ENCODE measurements at regions not wholly inside any gene's neighbourhood (a gene's known extent, or its start where the extent isn't known, plus 50 kb on each side); places are given as distances from the start of the nearest gene placed in this dataset.
"Not testable (repeated sequence)": the region's sequence is repeated elsewhere in the genome, so short reads cannot be mapped to it uniquely, and the experiment has no call there.

DNA sequence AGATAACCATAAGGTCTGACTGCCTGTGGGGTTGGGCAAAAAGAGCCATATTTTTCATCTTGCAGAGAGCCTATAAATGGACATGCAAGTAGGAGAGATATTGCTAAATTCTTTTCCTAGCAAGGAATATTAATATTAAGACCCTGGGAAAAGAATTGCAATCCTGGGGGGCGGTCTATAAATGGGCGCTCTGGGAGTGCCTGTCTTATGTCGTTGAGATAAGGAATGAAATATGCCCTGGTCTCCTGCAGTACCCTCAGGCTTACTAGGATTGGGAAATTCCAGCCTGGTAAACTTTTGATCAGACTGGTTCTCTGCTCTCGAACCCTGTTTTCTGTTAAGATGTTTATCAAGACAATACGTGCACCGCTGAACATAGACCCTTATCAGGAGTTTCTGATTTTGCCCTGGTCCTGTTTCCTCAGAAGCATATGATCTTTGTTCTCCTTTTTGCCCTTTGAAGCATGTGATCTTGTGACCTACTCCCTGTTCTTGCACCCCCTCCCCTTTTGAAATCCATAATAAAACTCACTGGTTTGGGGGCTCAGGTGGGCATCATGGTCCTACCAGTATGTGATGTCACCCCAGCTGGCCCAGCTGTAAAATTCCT, 1458.3 kb downstream of the PCDH9 start:
- not testable (repeated sequence) for H3K27ac Mint-ChIP-seq; H3K4me3 Mint-ChIP-seq; H3K36me3 Mint-ChIP-seq (ENCODE audit: low read depth); DNase-seq; ATAC-seq; H3K27me3 Mint-ChIP-seq; H3K4me1 Mint-ChIP-seq
- H3K9me3 Mint-ChIP-seq: peaks cover 41% of the 10 kb centered on the region

DNA sequence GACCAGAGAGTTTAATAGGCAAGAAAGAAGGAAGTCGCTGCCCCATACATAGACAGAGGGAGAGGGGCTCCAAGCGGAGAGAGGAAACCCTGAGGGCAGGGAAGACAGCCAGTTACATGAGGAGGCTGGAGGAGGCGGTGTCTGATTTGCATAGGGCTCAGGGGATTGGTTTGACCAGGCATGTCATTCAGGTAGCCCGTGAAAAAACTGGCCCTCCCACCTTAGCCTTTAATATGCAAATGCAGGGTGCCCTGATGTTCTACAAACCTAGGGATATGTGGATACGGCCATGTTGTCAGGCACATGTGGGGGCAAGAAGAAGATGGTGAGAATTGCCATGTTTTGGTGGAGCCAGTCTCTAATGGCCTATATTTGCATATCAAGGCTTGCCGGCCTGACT, 1461.6 kb downstream of the PCDH9 start:
- ATAC-seq (no peak), DNase-seq (no peak)
- H3K4me3 Mint-ChIP-seq: no peak overlapping the region
- no peaks in the 10 kb centered on the region for H3K4me1 Mint-ChIP-seq
- no peaks in the 10 kb centered on the region for H3K27me3 Mint-ChIP-seq
- no peak overlapping the region for H3K27ac Mint-ChIP-seq
- H3K36me3 Mint-ChIP-seq (ENCODE audit: low read depth): no peaks in the 10 kb centered on the region
- peaks cover 29% of the 10 kb centered on the region for H3K9me3 Mint-ChIP-seq

DNA sequence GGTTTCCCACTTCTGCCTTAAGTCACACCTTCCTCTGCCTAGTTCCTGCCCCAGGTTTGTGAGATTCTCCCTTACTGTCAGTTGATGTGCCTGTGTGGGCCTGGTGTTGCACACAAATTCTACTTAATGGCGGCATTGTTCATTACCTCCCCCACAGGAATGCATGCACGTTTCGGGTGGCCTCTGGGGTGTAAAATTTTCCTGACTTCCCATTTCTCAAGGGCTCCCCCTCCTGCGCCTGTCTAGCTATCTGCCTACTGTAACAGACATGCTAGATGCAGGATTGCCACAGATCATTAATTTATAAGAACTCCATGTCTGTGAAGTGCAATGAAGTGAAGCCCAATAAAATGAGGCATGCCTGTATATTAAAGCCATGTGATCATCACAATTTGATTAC, 1466.3 kb downstream of the PCDH9 start:
- no peaks in the 10 kb centered on the region for H3K4me1 Mint-ChIP-seq
- H3K27me3 Mint-ChIP-seq: no peaks in the 10 kb centered on the region
- peaks cover 24% of the 10 kb centered on the region for H3K9me3 Mint-ChIP-seq
- ATAC-seq: no peak
- DNase-seq: no peak
- H3K4me3 Mint-ChIP-seq: no peak overlapping the region
- H3K36me3 Mint-ChIP-seq (ENCODE audit: low read depth): no peaks in the 10 kb centered on the region
- H3K27ac Mint-ChIP-seq: no peak overlapping the region

DNA sequence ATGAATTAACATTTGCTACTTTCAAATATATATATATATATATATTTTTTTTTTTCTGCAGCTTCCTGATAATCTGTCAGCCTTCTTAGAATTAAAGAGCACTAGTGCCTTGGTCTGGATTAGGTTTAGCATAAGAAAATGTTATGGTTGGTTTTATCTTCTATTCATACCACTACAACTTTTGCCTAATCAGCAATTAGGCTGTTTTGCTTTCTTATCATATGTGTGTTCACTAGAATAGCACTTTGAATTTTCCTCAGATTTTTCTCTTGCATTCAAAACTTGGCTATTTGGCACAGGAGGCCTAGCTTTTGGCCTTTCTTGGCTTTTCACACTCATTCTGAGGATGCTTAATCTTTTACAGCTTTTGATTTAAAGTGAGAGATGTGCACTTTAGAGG, 1468.1 kb downstream of the PCDH9 start:
- Mint-ChIP-seq H3K4me1 (no peaks in the 10 kb centered on the region), H3K4me3 (no peak overlapping the region), H3K36me3 (ENCODE audit: low read depth) (no peaks in the 10 kb centered on the region), H3K27ac (no peak overlapping the region), H3K9me3 (peaks cover 32% of the 10 kb centered on the region), H3K27me3 (no peaks in the 10 kb centered on the region)
- no peak for DNase-seq
- no peak for ATAC-seq

DNA sequence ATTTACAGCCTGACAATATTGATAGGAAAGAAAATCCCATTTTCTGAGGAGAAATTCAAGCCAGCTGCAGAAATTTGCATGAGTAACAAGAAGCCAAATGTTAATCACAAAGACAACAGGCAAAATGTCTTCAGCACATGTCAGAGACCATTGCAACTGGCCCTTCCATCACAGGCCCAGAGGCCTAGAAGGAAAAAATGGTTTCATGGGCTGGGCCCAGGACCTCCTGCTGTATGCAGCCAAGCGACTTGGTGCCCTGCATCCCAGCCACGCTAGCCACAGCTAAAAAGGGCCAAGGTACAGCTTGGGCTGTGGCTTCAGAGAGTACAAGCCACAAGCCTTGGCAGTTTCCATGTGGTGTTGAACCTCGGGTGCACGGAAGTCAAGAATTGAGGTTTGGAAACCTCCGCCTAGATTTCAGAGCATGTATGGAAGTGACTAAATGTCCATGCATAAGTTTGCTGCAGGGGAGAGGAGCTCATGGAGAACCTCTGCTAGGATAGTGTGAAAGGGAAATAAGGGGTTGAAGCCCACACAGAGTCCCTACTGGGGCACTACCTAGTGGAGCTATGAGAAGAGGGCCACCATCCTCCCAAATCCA, 1474.0 kb downstream of the PCDH9 start:
- Mint-ChIP-seq H3K27me3 (no peaks in the 10 kb centered on the region), H3K9me3 (peaks cover 32% of the 10 kb centered on the region), H3K4me1 (no peaks in the 10 kb centered on the region)

DNA sequence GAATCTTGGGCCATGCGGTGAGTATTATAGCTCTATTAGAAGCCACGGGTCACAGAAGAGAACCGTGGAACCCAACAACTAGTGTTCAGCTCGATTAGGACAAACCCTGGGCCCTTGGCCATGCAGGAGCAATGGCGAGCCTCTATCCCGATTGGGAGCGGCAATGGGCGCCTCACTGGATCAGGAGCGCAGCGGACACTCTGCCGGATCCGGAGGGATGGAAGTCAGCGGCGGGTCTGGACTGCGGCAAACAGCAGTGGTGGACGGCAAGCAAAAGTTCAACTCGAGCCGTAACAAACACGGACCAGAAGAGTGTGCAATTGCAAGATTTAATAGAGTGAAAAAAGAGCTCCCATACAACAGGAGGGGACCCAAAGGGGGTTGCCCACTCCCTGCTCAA, 1481.9 kb downstream of the PCDH9 start:
- H3K27ac Mint-ChIP-seq: no peak overlapping the region
- peaks cover 10% of the 10 kb centered on the region for H3K9me3 Mint-ChIP-seq
- H3K4me3 Mint-ChIP-seq: no peak overlapping the region
- no peaks in the 10 kb centered on the region for H3K4me1 Mint-ChIP-seq
- no peaks in the 10 kb centered on the region for H3K36me3 Mint-ChIP-seq (ENCODE audit: low read depth)
- DNase-seq (no peak), ATAC-seq (no peak)
- H3K27me3 Mint-ChIP-seq: no peaks in the 10 kb centered on the region

More for the DNA sequence above, 1474.0 kb downstream of the PCDH9 start:
- no peak overlapping the region for H3K4me3 Mint-ChIP-seq
- H3K27ac Mint-ChIP-seq: no peak overlapping the region
- H3K36me3 Mint-ChIP-seq (ENCODE audit: low read depth): no peaks in the 10 kb centered on the region
- ATAC-seq (no peak), DNase-seq (no peak)

DNA sequence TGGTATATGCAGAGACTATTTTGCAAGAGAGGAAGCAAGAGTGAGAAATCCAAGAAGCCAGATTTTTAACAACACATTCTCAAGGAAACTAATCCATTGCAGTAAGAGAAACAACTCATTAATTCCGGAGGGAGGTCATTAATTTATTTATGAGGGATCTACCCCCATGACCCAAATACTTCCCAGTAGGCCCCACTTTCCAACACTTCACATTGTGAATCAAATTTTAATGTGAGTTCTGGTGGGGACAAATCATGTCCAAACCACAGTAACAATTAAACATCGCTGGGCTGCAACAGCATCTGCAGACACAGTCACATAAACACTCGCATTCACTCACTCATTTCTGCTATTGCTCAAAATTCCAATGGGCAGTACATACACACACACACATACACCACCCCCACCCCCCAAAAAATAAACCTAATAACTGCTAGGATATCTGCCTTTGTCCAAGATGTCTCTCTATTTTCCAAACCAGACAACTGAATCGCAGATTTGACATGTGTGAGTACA, 1483.7 kb downstream of the PCDH9 start:
- no peaks in the 10 kb centered on the region for H3K4me1 Mint-ChIP-seq
- H3K27ac Mint-ChIP-seq: no peak overlapping the region
- peaks cover 10% of the 10 kb centered on the region for H3K9me3 Mint-ChIP-seq
- no peak overlapping the region for H3K4me3 Mint-ChIP-seq
- H3K27me3 Mint-ChIP-seq: no peaks in the 10 kb centered on the region
- no peak for DNase-seq
- ATAC-seq: no peak
- H3K36me3 Mint-ChIP-seq (ENCODE audit: low read depth): no peaks in the 10 kb centered on the region

DNA sequence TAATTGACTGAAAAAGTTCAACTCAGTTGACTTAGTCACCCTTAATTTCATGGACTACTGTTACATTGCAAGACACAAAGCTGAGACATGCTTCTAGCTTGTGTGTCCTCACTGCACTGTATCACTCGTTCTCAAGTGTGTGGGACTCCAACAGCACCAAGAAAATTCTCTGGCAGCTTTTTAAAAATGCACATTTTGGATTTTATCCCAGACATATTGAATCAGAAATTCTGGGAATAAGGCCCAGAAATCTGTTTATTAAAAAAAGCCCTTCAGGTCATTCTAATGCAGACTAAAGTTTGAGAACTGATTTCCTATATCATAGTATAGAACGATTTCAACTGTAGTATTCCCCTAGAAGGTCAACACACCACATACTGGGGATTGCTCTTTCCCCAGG, 1485.3 kb downstream of the PCDH9 start:
- H3K36me3 Mint-ChIP-seq (ENCODE audit: low read depth): no peaks in the 10 kb centered on the region
- no peak overlapping the region for H3K4me3 Mint-ChIP-seq
- H3K9me3 Mint-ChIP-seq: peaks cover 4% of the 10 kb centered on the region
- no peak overlapping the region for H3K27ac Mint-ChIP-seq
- no peak for ATAC-seq
- no peaks in the 10 kb centered on the region for H3K4me1 Mint-ChIP-seq
- no peaks in the 10 kb centered on the region for H3K27me3 Mint-ChIP-seq
- no peak for DNase-seq

DNA sequence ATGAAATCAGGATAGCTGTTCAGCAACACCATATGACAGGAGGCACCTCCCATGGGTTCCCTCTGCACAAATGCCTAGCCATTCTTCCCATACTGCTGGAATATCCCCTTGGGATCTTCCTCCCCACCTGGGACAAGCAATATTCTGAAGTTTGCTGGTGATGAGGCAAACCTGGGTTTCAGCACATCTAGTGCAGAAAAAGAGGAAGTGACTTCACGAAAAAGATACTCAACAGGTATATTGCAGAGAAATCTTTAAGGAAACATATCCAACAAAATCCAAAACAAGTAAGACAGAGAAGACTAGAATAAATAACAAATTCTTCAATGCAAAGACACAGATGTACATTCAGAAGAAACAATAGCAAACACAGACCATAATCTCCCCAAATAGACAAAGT, 1497.0 kb downstream of the PCDH9 start:
- peaks cover 27% of the 10 kb centered on the region for H3K9me3 Mint-ChIP-seq
- H3K4me1 Mint-ChIP-seq: no peaks in the 10 kb centered on the region
- H3K27ac Mint-ChIP-seq: no peak overlapping the region
- H3K36me3 Mint-ChIP-seq (ENCODE audit: low read depth): no peaks in the 10 kb centered on the region
- no peaks in the 10 kb centered on the region for H3K27me3 Mint-ChIP-seq
- no peak for ATAC-seq
- H3K4me3 Mint-ChIP-seq: no peak overlapping the region
- DNase-seq: no peak

DNA sequence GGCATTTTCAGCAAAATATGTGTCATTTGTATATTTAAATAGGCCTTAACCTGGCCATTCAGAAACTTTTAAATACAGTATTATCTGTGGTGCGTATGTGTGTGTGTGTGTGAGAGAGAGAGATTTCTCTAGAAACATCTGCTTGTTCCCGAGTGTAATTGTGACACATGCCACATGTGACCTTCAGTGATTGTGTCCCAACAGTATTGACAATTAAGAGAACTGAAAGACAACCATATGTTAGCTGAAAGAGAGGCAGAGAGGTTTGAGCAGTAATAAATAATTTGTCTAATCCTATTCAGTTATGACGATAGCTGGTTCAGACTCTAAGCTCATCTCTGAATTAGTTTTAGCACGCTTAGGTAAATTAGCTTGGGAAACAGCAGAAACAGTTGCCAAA, 1503.1 kb downstream of the PCDH9 start:
- H3K27me3 Mint-ChIP-seq: no peaks in the 10 kb centered on the region
- H3K36me3 Mint-ChIP-seq (ENCODE audit: low read depth): no peaks in the 10 kb centered on the region
- no peak overlapping the region for H3K27ac Mint-ChIP-seq
- DNase-seq (no peak), ATAC-seq (no peak)
- H3K4me1 Mint-ChIP-seq: no peaks in the 10 kb centered on the region
- peaks cover 5% of the 10 kb centered on the region for H3K9me3 Mint-ChIP-seq
- H3K4me3 Mint-ChIP-seq: no peak overlapping the region

DNA sequence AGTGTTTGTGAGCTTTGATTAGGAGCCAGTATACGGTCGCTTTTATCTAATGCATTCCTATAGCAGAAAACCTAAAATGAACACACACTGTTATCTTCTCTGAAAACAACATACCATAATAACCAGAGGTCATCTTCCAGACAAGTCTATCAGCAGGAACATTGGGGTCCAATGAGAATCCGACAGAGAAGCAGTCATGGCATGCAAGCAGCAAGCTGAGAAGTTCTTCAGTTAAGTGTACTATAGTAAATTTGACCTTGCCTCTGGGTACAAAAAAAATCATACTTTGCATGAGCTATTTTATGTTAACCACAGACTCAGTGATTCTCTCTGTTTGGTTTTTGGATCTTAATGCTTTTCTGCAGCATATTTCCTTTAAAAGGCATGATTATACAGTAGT, 1505.1 kb downstream of the PCDH9 start:
- Mint-ChIP-seq H3K4me1 (no peaks in the 10 kb centered on the region), H3K27ac (no peak overlapping the region), H3K27me3 (no peaks in the 10 kb centered on the region), H3K4me3 (no peak overlapping the region), H3K36me3 (ENCODE audit: low read depth) (no peaks in the 10 kb centered on the region), H3K9me3 (peaks cover 5% of the 10 kb centered on the region)
- DNase-seq: no peak
- ATAC-seq: no peak

DNA sequence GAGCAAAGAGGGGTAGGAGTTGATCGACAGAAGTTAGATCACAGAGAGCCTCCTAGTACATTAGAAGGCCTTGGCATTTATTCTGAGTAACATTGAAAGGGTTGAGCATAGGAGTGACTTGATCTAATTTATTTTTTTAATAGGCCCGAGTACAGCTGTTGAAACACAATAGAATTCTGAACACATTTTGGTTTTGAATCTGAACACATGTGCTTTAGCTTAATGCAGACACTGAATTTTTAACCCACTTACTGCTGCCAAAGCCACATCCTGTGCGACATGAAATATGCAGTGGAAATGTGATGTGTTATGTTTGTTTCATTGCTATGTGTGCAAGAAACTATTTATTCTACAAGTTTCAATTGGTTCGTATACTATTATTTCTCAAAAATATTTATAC, 1505.9 kb downstream of the PCDH9 start:
- Mint-ChIP-seq H3K4me3 (no peak overlapping the region), H3K4me1 (no peaks in the 10 kb centered on the region), H3K27me3 (no peaks in the 10 kb centered on the region), H3K27ac (no peak overlapping the region), H3K9me3 (peaks cover 5% of the 10 kb centered on the region), H3K36me3 (ENCODE audit: low read depth) (no peaks in the 10 kb centered on the region)
- DNase-seq (no peak), ATAC-seq (no peak)

DNA sequence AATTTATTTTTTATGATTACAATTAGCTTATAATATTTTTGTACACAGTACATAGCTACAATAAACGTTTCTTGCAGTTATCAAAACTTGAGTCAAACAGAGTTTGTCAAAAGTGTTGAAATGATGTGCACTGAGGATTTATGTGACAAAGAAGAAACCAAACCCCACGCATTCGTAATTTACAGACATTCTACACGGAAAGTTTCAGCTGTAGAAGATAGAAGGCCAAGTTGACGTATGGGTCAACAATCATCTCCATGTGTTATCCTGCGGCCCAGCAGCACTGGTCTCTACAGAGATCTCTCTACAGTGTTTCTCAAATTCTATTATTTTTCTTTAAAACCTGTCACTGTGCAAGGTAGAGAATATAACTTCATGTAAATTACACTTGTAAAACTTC, 1507.6 kb downstream of the PCDH9 start:
- DNase-seq (no peak), ATAC-seq (no peak)
- H3K27ac Mint-ChIP-seq: no peak overlapping the region
- peaks cover 8% of the 10 kb centered on the region for H3K9me3 Mint-ChIP-seq
- no peaks in the 10 kb centered on the region for H3K27me3 Mint-ChIP-seq
- H3K4me1 Mint-ChIP-seq: no peaks in the 10 kb centered on the region
- H3K4me3 Mint-ChIP-seq: no peak overlapping the region
- no peaks in the 10 kb centered on the region for H3K36me3 Mint-ChIP-seq (ENCODE audit: low read depth)

DNA sequence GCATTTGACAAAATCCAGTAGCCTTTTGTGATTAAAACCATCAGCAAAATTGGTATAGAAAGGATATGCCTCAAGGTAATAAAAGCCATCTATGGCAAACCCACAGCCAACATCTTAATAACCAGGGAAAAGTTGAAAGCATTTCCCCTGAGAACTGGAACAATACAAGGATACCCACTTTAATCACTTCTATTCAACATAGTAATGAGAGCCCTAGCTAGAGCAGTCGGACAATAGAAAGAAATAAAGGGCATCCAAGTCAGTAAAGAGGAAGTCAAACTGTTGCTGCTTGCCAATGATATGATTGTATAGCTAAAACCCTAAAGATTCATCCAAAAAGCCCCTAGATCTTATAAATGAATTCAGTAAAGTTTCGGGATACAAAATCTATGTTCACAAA, 1510.3 kb downstream of the PCDH9 start:
- no peak overlapping the region for H3K4me3 Mint-ChIP-seq

DNA sequence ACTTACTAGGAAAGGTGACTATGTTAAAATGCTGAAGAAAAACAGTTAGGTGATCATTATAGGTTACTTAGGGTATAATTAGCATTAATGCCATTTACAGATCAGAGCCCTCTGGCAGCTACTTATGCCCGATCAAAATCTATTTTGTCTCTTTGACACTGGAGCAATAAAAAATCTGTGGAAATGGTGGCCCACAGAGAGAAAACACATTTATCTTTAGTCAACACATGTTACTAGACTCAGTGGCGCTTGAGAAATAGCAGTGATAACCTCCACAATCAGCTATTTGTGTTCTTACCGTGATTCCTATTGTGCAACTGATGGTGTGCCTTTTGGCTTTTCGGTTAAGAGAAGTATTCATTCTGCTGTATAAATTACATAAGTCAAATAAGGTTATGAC, 1519.6 kb downstream of the PCDH9 start:
- Mint-ChIP-seq H3K36me3 (ENCODE audit: low read depth) (no peaks in the 10 kb centered on the region), H3K4me1 (no peaks in the 10 kb centered on the region), H3K27ac (no peak overlapping the region), H3K4me3 (no peak overlapping the region), H3K9me3 (peaks cover 6% of the 10 kb centered on the region), H3K27me3 (no peaks in the 10 kb centered on the region)
- ATAC-seq (no peak), DNase-seq (no peak)

More for the DNA sequence above, 1510.3 kb downstream of the PCDH9 start:
- peaks cover 8% of the 10 kb centered on the region for H3K9me3 Mint-ChIP-seq
- no peaks in the 10 kb centered on the region for H3K36me3 Mint-ChIP-seq (ENCODE audit: low read depth)
- H3K4me1 Mint-ChIP-seq: no peaks in the 10 kb centered on the region
- no peak overlapping the region for H3K27ac Mint-ChIP-seq
- DNase-seq (no peak), ATAC-seq (no peak)
- no peaks in the 10 kb centered on the region for H3K27me3 Mint-ChIP-seq

DNA sequence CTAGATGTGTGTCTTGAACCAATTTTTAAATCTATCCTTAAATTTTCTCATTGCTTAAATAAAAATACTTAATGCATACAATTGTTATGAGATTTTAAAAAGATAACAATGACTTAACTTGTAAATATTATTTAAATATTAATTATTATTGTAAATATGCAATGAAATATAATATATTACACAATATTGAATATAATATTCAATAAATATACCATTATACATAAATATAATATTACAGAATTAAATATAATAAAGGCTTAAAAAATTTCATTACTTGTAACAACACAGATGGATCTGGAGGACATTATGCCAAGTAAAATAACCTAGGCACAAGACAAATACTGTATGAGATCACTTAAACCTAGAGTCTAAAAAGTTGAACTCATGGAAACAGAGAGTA, 1532.3 kb downstream of the PCDH9 start:
- H3K27ac Mint-ChIP-seq: no peak overlapping the region
- H3K27me3 Mint-ChIP-seq: no peaks in the 10 kb centered on the region
- no peaks in the 10 kb centered on the region for H3K36me3 Mint-ChIP-seq (ENCODE audit: low read depth)
- no peak overlapping the region for H3K4me3 Mint-ChIP-seq
- no peak for ATAC-seq
- H3K9me3 Mint-ChIP-seq: peaks cover 16% of the 10 kb centered on the region
- no peaks in the 10 kb centered on the region for H3K4me1 Mint-ChIP-seq
- no peak for DNase-seq
